Prostate gland (tissue), 2 donors: ENCODE measurements at regions not wholly inside any gene's neighbourhood (a gene's known extent, or its start where the extent isn't known, plus 50 kb on each side); places are given as distances from the start of the nearest gene placed in this dataset.

Experiments
- POLR2A ChIP-seq: fragments of 450-650 bp; IDR thresholded peaks from one replicate; pipeline ENCODE4 v1.6.1; 2016; ENCODE audit warnings: antibody characterized with exemption, mild to moderate bottlenecking
- TF ChIP-seq, protein P1 (sequence below), 4 experiments: fragments of 200-600 bp in 2 of 4; fragments of 450-650 bp in 2 of 4; sonication (generic) in 2 of 4; IDR thresholded peaks; 1 replicate in 3 of 4; 2 replicates in 1 of 4; pipeline ENCODE4 v1.5.1; 2016 to 2019; ENCODE audit warnings: antibody characterized with exemption in 4 of 4, mild to moderate bottlenecking in 2 of 4, moderate library complexity in 2 of 4

- TF ChIP-seq, protein P1, sequence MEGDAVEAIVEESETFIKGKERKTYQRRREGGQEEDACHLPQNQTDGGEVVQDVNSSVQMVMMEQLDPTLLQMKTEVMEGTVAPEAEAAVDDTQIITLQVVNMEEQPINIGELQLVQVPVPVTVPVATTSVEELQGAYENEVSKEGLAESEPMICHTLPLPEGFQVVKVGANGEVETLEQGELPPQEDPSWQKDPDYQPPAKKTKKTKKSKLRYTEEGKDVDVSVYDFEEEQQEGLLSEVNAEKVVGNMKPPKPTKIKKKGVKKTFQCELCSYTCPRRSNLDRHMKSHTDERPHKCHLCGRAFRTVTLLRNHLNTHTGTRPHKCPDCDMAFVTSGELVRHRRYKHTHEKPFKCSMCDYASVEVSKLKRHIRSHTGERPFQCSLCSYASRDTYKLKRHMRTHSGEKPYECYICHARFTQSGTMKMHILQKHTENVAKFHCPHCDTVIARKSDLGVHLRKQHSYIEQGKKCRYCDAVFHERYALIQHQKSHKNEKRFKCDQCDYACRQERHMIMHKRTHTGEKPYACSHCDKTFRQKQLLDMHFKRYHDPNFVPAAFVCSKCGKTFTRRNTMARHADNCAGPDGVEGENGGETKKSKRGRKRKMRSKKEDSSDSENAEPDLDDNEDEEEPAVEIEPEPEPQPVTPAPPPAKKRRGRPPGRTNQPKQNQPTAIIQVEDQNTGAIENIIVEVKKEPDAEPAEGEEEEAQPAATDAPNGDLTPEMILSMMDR (IDR thresholded peaks at IDR 0.05), result peak in 1 of 4 experiments; percentile 16
- no peak for TF ChIP-seq POLR2A
Observed at GRCh38 chr11:82174610-82175009, 559.1 kb downstream of the FAM181B start.
